CD4-positive, alpha-beta T cell treated with Interleukin-6 for 4 hours (primary cell): ENCODE measurements at regions not wholly inside any gene's neighbourhood (a gene's known extent, or its start where the extent isn't known, plus 50 kb on each side); places are given as distances from the start of the nearest gene placed in this dataset.

Experiments
- DNase-seq: peaks from one replicate; pipeline ENCODE4 v3.0.0-alpha.2; 2020; ENCODE audit warnings: mixed read lengths

DNA sequence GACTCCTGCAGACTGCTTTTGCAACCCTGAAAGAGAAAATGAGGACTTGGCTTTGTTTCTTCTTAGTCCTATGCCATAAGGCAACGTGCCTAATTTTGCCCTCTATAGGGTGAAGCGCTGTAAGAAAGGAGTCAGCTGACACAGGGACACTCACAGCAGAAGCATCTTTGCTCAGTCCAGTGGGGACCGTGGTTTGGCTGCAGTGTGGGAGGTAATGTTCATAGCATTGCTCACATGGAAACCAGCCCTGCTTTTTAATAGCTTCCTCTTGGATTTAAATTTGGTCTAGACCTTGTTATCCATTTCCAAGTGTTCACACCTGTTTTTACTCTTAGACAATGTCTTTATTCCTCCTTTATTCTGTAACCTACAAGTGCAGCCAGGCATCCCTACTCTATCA is 1032.1 kb downstream of the NTRK3 start:
- DNase-seq: no peak

DNA sequence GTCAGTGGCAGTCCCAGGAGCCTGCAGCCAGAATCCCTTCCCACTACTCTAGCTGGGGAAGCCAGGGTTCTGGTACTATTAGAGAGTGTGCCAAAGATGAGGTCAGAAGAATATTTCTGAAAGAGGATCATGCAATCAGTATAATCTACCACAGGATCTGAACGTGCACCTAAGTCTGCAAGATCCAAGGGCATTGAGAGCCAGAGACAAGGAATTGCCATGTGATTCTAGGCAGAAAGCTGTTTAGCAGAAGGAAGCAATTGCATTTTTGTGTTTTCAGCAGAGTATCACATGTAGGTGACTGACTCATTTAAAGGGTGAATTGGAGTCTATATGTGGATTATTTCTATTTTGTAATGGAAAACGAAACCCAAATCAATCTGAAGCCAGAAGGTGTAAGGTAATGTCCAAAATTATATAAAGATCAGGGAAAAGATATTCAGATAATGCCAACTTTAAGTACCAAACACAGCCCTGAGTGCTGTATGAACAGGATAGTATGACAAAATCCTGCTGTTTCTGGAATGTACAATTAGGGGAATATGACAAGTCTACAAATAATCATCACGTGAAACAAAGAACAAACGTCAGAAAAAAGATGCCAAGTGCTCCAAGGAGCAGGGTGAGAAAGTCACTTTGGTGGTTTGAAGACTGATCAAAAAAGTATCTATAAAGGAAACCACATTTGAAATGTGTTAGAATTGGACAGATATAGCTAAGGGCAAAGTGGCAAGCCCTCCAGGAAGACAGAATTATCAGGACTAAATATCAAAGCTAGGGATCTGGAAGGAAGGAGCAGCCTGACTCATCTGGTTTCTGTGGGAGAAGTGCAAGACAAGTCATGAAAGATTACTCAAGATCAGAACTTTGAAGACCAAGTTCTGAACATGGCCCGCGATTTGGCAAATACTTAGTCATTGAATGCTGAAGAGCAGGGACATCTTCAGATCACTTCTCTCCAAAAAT is 1036.6 kb downstream of the NTRK3 start:
- DNase-seq: no peak

DNA sequence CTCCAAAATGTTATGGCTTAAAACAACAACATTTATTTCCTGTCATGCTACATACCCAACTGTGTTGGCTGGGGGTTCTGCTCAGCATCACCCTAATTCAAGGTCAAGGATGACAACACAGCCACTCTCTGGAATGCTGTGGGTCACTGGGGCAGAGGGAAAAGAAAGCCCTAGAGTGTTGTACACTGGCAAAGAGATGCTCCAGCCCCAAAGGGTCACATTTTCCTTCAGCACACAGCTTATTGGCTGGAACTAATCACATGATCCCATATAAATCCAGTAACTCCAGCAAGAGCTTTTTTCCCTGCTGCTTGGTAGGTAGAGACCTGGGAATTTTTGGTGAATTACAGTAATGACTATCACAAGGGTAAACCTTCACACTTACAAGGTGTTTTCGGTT is 1041.4 kb downstream of the NTRK3 start:
- no peak for DNase-seq

DNA sequence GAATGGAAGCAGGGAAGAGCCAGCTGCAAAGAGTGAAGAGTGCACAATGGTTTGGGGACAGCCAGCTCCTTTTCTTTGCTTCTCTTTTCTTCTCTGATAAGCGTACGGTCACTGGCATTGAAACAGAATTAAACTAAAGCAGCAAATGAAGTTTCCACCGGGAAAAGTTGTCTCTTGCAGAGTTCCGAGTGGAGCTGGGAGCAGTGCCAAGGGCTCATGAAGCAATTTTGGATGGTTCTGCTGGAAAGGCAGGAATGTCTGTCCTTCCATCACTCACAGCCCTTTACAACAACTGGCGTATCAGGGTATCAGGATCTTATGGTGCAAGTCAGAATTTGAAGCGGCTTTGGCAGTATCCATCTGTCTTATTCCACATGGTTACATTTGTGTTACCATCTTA is 1042.9 kb downstream of the NTRK3 start:
- DNase-seq: no peak

DNA sequence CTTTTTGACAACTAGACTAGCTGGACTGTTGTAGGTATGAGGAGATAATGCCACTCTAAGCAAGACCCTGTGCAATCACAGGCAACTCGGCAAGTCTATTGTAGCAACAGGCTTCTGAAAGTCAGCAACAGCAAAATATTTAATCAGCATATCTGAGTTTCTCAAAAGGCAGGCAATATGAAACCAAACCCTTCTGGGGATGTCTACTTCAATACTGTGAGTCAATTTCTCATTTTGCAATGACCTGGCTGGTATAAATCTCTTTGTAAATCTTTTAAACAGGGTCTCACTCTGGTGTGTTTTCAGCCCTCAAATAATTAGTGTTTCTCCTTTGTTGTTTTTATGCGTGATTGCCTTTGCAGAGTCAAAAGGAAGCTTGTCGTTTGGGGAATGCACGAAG is 1044.5 kb downstream of the NTRK3 start:
- no peak for DNase-seq

DNA sequence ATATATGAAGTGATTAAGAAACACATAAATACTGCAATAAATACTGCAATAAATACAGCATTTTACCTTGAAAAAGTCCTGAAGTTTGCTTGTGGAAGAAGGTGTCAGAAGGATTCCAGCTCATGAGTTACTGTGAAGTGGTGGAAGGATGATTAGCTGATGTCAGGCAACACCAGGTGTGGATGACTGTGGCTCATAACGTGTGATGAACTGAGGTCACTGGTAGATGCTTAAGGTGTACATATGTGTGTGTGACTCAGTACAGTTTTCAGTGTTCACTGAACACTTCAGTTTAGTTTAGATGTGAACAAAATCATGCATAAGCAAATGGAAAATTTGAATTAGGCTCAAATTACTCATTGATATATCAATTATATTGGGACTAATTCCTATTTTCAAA is 1045.0 kb downstream of the NTRK3 start:
- no peak for DNase-seq

DNA sequence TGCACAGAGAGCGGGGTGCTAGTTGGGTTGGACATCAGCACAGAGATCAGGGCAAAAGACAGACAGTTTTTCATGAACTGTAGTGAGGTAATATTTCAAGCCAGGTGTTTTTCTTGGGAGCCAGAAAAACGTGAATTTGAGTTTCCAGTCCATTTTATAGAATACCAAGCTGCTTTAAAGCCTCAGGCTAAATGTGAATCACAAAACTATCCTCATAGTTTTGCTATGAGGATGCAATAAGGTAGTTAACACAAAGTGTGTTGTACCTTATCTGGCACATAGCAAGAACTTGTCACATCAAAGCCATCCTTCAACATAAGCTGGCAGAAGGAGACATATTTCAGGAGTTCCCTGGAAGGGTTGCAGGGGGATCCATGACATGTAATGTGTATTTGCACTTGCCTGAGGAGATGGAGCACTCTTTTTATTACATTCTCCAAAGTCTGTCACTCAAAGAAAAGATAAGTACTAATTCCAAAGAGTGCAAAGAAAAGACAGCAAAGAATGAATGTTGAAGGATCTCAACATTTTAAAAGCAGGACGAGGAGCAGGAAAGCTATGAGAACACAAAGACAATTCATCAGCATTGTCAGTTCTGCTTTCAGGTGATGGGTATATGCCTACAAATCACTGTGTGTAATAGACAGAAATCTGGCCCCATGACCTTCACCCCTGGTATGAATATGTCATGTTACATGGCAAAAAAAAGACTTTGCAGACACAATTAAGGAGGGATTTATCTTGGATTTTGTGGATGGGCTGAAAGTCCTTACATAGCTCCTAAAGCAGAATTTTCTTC is 1046.4 kb downstream of the NTRK3 start:
- no peak for DNase-seq

DNA sequence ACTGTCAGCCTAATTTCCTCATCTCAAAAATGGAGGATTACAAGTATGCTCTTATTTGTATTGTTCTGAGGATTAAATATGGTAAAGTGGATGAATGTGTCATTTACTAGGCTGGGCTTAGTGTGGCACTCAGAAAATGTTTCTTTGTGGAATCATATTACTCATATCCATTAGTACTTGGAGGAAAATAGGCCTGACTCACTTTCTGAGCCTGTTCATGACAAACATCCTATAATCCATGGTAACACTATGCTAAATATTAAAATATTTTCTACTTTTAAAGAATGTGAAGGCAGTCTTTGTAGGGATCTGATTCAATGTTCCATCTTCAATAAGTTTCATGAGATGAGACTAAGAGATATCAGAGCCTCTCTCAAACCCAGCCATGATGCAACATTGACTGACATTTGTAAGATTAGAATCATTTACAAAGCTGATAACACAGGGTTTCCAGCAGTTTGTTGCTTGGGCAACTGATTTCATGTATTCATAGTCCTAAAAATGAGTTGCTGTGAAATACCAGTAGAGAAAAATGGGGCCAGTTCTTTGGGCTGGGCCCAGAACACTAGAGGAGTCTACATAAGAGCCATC is 1048.5 kb downstream of the NTRK3 start:
- DNase-seq: no peak

DNA sequence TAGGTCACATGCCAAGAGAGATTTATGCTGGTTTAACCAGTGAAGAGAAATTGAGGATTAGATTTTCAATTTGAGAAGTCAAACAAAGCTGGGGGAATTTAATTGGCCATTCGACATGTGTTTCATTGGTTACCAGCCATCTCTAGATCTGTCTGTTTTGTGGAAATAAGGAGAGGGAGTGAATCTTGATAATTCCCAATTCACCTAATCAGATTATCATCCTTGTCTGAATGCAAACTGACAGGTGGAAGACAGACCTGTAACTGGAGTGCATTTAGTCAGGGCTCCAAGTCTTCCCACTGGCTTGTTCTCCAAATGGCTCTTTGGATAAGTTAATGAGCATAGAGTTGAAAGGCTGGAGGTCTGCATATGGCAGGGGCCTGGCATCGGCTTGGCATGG is 1049.3 kb downstream of the NTRK3 start:
- no peak for DNase-seq

DNA sequence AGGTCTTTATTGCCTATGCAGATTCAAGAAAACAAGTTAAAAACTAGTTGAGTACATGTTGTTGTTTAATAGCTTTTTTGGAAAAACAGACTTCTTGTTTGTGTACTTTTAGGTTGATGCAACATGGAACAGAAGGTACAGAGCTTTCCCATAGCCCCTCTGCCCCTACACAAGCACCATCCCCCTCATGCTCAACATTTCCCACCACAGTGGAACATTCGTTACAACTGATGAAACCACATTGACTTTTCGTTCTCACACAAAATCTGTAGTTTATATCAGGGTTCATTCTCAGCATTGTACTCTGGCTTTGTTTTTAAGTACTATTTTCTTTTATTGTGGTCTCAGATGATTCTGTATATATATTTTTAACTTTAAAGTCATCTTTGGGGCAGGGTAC is 1054.6 kb downstream of the NTRK3 start:
- DNase-seq: no peak

DNA sequence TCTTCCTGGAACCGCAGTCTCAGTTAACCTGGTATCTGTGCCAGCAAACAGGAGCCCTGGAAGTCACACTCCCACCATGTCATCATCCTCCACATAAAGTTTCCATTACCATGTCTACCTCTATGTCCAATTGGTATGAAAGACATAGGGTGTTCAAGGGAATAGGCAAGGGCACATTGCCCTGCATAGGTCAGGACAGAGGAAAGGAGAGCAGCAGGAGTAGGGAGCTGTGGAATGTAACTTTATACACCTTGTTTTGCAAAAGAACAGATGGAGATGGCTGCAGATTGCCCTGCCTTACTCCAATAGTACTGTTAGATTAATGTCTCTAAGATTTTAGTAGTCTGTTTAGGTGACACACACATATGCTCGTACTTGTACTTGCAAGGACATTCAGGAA is 1056.4 kb downstream of the NTRK3 start:
- no peak for DNase-seq

DNA sequence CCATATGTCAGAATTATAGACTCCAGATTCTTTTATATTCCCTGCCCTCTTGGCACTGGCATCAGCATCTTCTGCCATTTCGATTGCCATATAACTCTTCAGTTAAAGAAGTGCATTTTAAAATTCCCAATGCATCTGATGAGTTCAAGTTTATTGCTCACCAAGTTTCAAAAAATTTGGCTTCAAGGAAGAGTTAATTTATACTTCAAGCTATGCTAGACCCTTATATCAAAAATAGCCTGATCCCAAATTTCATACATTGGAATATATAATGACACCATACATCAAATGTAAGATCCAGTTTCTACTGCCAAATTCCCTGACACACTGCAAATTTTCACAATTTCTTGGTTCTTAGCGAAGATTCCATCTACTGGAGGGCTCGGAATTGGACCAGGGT is 1058.6 kb downstream of the NTRK3 start:
- no peak for DNase-seq

DNA sequence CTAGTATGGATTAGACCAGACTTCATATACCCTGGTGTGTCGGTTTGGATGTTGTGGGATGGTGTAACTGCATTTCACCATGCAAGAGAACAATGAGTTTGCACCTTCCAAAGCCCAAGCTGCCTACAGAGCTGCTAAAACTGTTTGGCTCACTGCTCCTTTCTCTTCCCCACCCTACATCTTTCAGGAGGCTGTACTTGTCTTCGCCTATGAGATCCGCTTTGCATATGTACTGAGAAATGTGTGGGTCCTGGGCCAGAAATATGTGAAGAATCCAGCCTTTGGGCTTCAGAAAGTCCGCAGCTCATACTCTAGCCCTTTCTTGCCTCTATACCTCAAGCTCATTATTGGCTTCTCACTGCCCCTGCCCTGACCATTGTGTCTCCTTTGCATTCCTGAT is 1060.0 kb downstream of the NTRK3 start:
- DNase-seq: no peak

DNA sequence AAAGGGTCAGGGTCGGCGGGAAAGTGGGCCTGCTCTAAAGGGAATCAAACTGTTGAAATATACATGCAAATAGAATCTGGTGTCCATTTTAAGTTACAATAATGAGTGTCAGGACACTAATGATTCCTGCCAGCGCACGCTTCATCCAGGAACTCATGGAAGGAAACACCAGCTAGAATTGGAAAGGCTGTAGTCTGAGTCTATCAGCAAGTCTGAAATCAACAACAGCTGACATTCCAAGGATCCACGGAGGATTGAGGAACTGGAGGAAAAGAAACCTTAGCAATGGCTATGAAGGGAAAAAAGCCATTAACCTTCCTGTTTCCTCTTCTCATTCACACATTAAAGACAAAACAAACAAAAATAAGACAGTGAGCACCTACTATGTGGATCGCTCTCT is 1063.1 kb downstream of the NTRK3 start:
- no peak for DNase-seq

DNA sequence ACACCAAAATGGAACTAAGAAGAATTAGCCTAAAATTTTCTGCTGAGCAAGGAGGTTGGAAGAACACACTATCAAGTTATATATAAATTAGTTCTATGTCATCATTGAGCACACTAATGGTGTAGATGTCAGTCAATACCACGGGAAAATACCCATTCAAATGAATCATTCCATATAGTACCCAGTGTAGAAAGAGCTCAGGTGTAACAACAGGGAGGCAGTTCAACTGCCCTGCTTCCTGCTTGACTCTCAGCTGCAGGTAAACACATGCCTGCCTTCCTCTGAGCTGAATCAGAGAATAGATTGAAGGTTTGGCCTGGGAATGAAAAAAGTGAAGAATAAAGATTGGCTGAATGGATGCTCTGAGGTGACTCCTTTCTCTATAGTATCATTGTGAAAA is 1088.0 kb downstream of the AGBL1 start:
- no peak for DNase-seq

DNA sequence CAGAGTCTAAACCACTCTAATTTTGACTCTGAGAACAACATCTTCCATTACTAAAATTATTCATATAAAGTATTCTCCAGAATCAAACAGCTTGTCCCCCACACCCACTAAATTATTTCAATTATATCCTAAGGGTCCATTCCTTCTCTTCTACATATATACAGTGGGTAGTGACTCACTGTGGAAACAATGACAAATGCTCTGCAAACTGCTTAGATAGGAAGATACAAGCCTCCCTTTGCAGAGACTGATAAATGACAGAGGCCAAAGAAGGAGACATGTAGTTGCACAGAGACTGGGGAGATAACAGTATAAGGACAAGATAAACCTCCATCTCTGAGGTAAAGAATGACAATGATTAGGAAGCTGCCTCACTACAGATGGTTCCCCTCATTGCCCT is 1087.4 kb downstream of the AGBL1 start:
- DNase-seq: no peak

DNA sequence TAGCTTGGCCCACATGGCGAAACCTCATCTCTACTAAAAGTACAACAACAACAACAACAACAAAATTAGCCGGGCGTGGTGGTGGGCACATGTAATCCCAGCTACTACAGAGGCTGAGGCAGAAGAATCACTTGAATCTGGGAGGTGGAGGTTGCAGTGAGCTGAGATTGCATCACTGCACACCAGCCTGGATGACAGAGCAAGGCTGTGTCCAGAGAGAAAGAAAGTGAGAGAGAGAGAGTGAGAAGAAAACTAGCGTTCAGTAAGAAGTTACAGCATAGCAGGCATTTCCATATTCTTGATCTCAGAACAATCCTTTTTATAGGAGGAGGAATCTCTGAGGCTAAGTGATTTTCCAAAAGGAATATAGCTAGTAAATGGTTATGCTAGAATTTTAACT is 1076.1 kb downstream of the AGBL1 start:
- no peak for DNase-seq

DNA sequence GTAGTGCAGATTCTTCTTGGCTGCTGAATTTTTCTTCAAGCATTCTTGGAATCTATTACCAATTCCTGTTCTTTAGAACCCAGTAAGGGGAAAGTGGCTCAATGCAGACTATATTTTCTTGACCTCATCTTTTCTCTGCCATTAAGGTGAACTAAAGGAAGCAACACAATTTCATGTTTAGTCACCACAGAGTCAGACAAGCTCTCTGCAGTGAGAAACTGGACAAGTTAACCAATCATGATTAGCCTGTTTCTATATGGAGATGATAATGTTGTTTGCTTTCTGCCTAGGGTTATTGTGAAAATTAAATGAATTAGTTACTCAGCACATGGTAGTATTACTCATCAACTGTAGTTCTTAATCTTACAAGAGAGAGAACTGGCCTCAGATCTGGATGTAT is 1075.1 kb downstream of the AGBL1 start:
- no peak for DNase-seq

DNA sequence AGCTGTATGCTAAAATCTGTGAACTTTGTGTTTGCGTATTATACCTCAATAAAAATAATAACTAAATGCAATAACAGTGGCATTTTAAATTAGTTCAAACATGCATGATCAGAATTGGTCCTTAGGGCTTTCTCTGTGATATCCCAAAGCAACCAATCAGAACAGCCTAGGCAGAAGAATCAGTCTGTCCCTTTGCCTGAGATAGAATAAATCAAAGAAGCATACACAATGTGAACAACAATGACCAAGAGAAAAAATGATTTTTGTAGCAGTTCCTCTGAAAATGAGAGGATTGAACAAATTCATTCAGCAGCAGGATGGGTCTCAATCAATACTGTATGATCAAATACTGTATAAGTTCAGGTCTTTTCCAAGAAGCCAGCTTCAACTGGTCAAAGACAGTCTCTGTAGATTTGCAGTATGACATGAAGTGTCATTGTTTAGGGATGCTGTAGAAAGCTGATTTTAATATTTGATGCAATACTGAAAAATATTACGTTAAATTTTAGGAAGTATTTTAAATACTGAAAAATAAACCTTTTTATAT is 1071.6 kb downstream of the AGBL1 start:
- no peak for DNase-seq

DNA sequence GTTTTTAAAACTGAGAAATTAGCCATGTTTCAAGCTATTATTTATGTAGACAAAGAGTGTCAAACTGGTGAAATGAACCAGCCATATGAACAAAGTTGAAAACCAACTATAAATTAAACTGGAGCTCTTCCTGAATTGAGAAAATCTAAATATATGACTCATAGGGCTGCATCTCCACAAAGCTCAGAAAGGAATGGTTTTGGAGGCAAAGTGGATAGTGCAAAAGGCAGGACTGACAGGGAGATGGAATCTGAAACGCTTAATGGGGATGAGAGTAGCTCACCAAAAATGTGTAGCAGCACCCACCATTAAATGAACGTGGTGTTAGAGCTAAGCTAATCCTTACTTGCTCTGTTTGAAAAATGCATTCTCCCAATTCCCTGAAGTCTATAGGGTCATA is 1066.0 kb downstream of the AGBL1 start:
- DNase-seq: no peak

DNA sequence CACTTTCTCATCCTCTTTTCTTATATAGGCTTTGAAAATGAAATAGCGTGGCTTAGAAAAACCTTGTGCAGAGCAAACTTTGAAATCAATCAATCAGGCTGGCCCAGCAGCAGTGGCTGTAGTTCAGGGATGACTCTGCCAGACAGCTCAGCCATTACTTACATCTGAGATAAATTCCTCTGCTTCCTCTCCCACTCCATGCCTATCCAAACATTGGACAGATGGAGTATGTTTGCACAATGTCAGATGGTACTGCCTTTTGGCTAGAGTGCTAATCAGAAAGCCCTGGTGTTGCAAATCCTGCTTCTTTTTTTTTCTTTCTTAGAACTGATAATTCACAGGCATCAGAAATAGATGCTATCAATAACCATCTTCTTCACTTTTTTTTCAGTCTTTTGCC is 1065.1 kb downstream of the AGBL1 start:
- no peak for DNase-seq

DNA sequence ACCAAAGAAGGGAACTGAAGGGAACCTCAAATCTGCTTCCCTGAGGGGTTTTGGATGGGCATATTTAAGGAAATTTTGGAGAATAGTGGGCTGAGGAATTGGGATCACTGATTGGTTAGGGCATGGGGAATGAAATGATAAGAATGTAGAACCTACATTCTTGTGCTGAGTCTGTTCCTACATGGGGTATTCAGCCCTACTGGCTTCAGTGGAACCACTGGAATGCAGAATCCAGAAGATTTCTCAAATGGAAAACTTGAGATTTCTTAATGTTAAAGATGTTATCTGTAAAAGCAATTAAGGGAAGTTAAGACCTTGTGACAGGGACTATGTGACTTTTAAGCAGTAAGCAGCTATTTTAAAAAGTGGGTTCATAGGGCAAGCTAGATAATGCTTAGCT is 1062.4 kb downstream of the AGBL1 start:
- no peak for DNase-seq

DNA sequence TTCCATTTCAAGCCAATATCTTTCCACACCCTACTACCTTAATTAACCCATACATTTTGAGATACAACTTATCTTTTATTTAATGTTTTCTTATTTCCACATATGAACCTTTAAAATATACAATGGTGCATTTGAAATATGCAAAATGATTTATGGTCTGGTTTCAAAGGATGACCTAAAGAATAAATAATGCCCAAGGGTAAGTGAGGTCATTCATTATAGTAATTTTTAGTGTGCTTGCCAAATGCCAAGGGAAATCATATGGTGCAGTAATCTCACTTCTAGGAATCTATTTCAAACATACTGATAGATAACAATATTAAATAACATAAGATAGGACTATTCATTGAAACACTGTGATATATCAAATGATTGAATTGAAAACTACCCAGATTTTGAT is 1055.4 kb downstream of the AGBL1 start:
- DNase-seq: no peak

DNA sequence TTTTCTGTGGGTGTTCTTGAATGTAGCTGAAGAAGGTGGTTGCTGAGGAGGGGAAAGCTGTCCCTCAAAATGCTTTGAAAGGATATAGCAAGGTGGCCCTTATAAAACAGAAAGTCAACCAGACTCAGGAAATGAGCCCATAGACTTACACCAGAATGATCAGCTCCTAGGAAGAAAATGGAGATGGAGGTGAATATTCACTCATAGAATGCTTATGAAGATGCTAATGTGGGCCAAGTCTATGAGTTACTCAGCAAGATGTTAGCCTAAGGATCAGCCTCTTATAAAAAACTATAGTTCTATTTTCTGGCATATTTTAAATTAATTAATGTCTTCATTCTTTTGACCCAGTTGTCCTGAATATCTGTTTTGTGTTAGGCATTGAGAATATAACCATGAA is 1054.0 kb downstream of the AGBL1 start:
- DNase-seq: no peak
